PC-9 (cell line): ENCODE measurements at regions not wholly inside any gene's neighbourhood (a gene's known extent, or its start where the extent isn't known, plus 50 kb on each side); places are given as distances from the start of the nearest gene placed in this dataset.

Source experiments
- BruUV-seq: library from RNA; stranded (reverse); fragments of 400-500 nt; replicated peaks from 2 replicates; lab custom pipeline; 2021; lab: Mats Ljungman, UMichigan
- CTCF ChIA-PET: fragments of 300-600 bp; sonication (Branson Sonifier 250); formaldehyde crosslinking; loops from one replicate; lab custom pipeline; 2022; ENCODE audit warnings: antibody characterized with exemption; lab: Charles Lee
- POLR2A ChIA-PET: fragments of 300-600 bp; sonication (Branson Sonifier 250); formaldehyde crosslinking; loops from one replicate; lab custom pipeline; 2022; ENCODE audit warnings: antibody characterized with exemption; ENCODE audit not compliant: unreplicated experiment; lab: Charles Lee
- DNase-seq, 2 experiments: peaks; one replicate each; pipeline versions ENCODE4 v3.0.0 to v3.0.0-alpha.2; 2015 to 2022; ENCODE audit warnings: mixed read lengths in 1 of 2
- H2AFZ ChIP-seq: fragments of 200-600 bp; sonication (generic); 2 replicates; pipeline ENCODE4 v1.8.1; 2017; ENCODE audit warnings: antibody characterized with exemption
- H3F3A ChIP-seq: fragments of 200-600 bp; sonication (generic); 2 replicates; pipeline ENCODE4 v1.8.1; 2017; ENCODE audit warnings: antibody characterized with exemption, mild to moderate bottlenecking, low read depth; ENCODE audit not compliant: insufficient read depth
- H3K27ac ChIP-seq: fragments of 200-600 bp; sonication (generic); 2 replicates; pipeline ENCODE4 v1.6.1; 2016; ENCODE audit warnings: mixed run types
- H3K27me3 ChIP-seq: fragments of 200-600 bp; sonication (generic); 2 replicates; pipeline ENCODE4 v1.6.1; 2016; ENCODE audit warnings: low read depth, mixed run types; ENCODE audit not compliant: insufficient read depth
- H3K36me3 ChIP-seq: fragments of 200-600 bp; sonication (generic); 2 replicates; pipeline ENCODE4 v1.6.1; 2016; ENCODE audit warnings: low read depth, mixed run types
- H3K4me1 ChIP-seq: fragments of 200-600 bp; sonication (generic); replicated peaks from 2 replicates; pipeline ENCODE4 v1.6.1; 2016; ENCODE audit warnings: mixed run types; ENCODE audit not compliant: insufficient read depth
- H3K4me2 ChIP-seq: fragments of 200-600 bp; sonication (generic); 2 replicates; pipeline ENCODE4 v1.6.1; 2017; ENCODE audit warnings: mixed run types
- H3K4me3 ChIP-seq: fragments of 200-600 bp; sonication (generic); 2 replicates; pipeline ENCODE4 v1.6.1; 2016; ENCODE audit warnings: mixed run types
- H3K79me2 ChIP-seq: fragments of 200-600 bp; sonication (generic); 2 replicates; pipeline ENCODE4 v1.6.1; 2017; ENCODE audit warnings: low read depth, mixed run types
- H3K9me2 ChIP-seq: fragments of 200-600 bp; sonication (generic); 2 replicates; pipeline ENCODE4 v1.8.1; 2017; ENCODE audit warnings: mild to moderate bottlenecking; ENCODE audit not compliant: insufficient read depth
- H3K9me3 ChIP-seq: fragments of 200-600 bp; sonication (generic); 2 replicates; pipeline ENCODE4 v1.8.1; 2016; ENCODE audit warnings: low read depth; ENCODE audit not compliant: insufficient read depth
- H4K20me1 ChIP-seq: fragments of 200-600 bp; sonication (generic); 2 replicates; pipeline ENCODE4 v1.8.1; 2017; ENCODE audit not compliant: insufficient read depth
- EZH2 ChIP-seq: fragments of 200-600 bp; sonication (generic); IDR thresholded peaks from 2 replicates; pipeline ENCODE4 v1.8.0; 2017; ENCODE audit warnings: antibody characterized with exemption, low read depth
- intact Hi-C: fragments of 100-400 bp; cut with micrococcal nuclease; formaldehyde crosslinking; loops from one replicate; pipeline ENCODE4 v1.10.0; 2022; ENCODE audit not compliant: unreplicated experiment
- TF ChIP-seq, protein P1 (sequence below): fragments of 200-600 bp; sonication (generic); conservative IDR thresholded peaks from 2 replicates; pipeline ENCODE4 v1.6.1; 2017; ENCODE audit warnings: mixed run types, antibody characterized with exemption, mild to moderate bottlenecking, moderate library complexity

DNA sequence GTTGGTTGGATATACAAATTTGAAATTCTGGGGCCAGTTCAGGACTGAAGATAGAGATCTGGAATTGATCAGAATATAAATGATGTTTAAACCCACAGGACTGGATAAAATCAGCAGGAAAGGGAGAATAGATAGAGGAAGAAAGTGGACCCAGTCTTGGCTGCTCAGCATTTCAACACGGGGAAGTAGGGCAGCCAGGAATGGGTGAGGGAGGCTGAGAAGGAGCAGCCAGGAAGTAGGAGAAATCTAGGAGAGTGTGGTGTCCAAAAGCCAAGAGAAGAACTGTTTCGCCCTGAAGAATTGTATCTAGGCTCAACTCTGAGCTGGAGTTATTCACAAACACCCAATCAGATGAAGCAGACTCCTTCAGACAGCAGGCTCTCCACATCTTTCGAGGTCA, 197.9 kb downstream of the CDCA7 start:
- Histone ChIP-seq H3K36me3 (no peaks in the 10 kb centered on the region), H3K9me2 (no peaks in the 10 kb centered on the region), H3K27me3 (peaks cover 48% of the 10 kb centered on the region), H3K9me3 (no peaks in the 10 kb centered on the region), H4K20me1 (no peaks in the 10 kb centered on the region), H3F3A (no peaks in the 10 kb centered on the region), H3K4me3 (no peak overlapping the region), H2AFZ (no peak overlapping the region), H3K27ac (no peak overlapping the region), H3K79me2 (no peaks in the 10 kb centered on the region), H3K4me1 (no peaks in the 10 kb centered on the region), H3K4me2 (no peak overlapping the region)
- TF ChIP-seq, protein P1, sequence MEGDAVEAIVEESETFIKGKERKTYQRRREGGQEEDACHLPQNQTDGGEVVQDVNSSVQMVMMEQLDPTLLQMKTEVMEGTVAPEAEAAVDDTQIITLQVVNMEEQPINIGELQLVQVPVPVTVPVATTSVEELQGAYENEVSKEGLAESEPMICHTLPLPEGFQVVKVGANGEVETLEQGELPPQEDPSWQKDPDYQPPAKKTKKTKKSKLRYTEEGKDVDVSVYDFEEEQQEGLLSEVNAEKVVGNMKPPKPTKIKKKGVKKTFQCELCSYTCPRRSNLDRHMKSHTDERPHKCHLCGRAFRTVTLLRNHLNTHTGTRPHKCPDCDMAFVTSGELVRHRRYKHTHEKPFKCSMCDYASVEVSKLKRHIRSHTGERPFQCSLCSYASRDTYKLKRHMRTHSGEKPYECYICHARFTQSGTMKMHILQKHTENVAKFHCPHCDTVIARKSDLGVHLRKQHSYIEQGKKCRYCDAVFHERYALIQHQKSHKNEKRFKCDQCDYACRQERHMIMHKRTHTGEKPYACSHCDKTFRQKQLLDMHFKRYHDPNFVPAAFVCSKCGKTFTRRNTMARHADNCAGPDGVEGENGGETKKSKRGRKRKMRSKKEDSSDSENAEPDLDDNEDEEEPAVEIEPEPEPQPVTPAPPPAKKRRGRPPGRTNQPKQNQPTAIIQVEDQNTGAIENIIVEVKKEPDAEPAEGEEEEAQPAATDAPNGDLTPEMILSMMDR = no peak
- TF ChIP-seq EZH2 = no peak
- BruUV-seq = no TSS peak
- intact Hi-C loops = no loop called here
- POLR2A ChIA-PET = no interaction called here
- DNase-seq = no peak
- CTCF ChIA-PET = no interaction called here

DNA sequence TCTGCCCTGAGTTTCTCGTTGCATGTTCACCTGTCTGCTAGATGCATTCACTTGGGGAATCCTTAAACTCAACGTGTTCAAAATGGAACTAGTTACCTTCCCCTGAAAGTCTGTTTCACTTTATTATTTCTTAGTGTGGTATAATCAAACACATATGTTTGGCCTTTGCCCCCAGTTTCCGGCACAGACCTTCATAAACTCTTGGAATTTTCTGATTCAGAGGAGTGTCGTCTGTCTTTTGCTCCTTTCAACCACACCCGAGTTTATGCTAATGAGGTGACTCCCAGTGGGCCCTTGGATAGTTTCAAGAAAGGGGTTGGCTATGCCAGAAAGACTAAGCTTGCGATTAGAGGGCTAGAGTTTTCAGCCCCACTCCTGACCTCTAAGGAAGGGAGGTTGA, 198.9 kb downstream of the CDCA7 start:
- no peak for TF ChIP-seq EZH2
- TF ChIP-seq, protein P1 = no peak
- no peak overlapping the region for H3K4me3 ChIP-seq
- H3K36me3 ChIP-seq = no peaks in the 10 kb centered on the region
- CTCF ChIA-PET = no interaction called here
- H4K20me1 ChIP-seq = no peaks in the 10 kb centered on the region
- H3K9me3 ChIP-seq = no peaks in the 10 kb centered on the region
- H3K9me2 ChIP-seq = no peaks in the 10 kb centered on the region
- POLR2A ChIA-PET = no interaction called here
- H3F3A ChIP-seq = no peaks in the 10 kb centered on the region
- no peaks in the 10 kb centered on the region for H3K79me2 ChIP-seq
- no peak for DNase-seq
- H3K27me3 ChIP-seq = peaks cover 58% of the 10 kb centered on the region
- no TSS peak for BruUV-seq
- no peak overlapping the region for H3K4me2 ChIP-seq
- H3K27ac ChIP-seq = no peak overlapping the region
- H2AFZ ChIP-seq = no peak overlapping the region
- intact Hi-C loops = no loop called here
- H3K4me1 ChIP-seq = no peaks in the 10 kb centered on the region

DNA sequence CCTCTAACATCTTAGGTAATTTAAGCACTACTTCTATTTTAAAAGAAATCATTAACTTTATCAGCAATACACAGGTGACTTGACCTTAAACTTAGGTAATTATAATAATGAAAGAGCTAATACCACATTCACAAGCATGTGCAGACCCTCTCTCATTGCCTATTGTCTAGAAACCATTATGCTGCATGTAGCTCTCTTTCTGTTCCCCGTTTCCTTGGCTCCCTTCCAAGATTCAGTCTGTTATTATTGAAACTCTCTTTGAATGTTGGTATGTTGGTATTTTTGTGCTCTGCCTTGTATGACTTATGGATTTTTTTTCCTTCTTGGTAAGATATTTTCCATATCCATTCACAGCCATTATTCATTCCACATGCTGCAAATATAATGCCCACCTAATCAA, 201.2 kb downstream of the CDCA7 start:
- intact Hi-C loops = no loop called here
- no peak overlapping the region for H3K4me2 ChIP-seq
- H4K20me1 ChIP-seq = no peaks in the 10 kb centered on the region
- H3K27ac ChIP-seq = no peak overlapping the region
- no peak for TF ChIP-seq EZH2
- TF ChIP-seq, protein P1 = no peak
- no TSS peak for BruUV-seq
- ChIA-PET CTCF (no interaction called here), POLR2A (no interaction called here)
- H3K36me3 ChIP-seq = no peaks in the 10 kb centered on the region
- H3K79me2 ChIP-seq = no peaks in the 10 kb centered on the region
- DNase-seq = no peak
- H3K9me3 ChIP-seq = no peaks in the 10 kb centered on the region
- no peaks in the 10 kb centered on the region for H3K9me2 ChIP-seq
- no peaks in the 10 kb centered on the region for H3K4me1 ChIP-seq
- H3F3A ChIP-seq = no peaks in the 10 kb centered on the region
- H3K4me3 ChIP-seq = no peak overlapping the region
- H3K27me3 ChIP-seq = peaks cover 78% of the 10 kb centered on the region
- no peak overlapping the region for H2AFZ ChIP-seq
